NCI-H1092 treated with DMSO at 0.1 percent for 48 hours (cell line): ENCODE measurements at regions not wholly inside any gene's neighbourhood (a gene's known extent, or its start where the extent isn't known, plus 50 kb on each side); places are given as distances from the start of the nearest gene placed in this dataset.
A peak's percentile ranks its signal among the peaks of the same experiment; 100 is the strongest.

Experiments used
- DNase-seq: peaks from one replicate; lab custom pipeline; 2025; lab: John Stamatoyannopoulos, UW

DNA sequence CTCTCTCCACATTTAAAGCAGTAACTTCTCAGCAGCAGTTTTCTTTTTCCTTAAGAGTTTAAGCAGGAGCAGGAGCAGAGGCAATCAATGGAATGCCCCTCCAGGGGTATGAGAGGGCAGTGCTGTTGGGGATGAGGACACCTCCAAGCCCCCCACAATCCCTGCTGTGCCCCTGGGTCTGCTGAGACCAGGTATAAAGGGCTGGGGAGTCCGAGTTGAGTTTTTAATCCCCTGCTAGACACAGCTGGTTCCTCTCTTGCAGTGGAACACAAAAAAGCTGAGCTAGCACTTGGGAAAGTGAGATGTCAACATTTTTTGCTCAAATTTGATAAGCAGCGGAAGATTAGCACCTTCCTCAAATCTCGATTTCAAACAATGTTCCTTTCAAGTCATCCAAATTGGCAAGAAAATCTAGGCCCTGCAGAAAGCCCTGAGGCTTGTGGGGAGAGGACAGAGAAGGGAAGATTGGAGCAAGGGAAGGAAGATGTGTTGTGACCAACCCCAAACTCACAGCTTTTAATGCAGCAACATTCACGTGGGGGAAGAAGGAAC, 581.9 kb downstream of the SOX6 start:
- no peak for DNase-seq

DNA sequence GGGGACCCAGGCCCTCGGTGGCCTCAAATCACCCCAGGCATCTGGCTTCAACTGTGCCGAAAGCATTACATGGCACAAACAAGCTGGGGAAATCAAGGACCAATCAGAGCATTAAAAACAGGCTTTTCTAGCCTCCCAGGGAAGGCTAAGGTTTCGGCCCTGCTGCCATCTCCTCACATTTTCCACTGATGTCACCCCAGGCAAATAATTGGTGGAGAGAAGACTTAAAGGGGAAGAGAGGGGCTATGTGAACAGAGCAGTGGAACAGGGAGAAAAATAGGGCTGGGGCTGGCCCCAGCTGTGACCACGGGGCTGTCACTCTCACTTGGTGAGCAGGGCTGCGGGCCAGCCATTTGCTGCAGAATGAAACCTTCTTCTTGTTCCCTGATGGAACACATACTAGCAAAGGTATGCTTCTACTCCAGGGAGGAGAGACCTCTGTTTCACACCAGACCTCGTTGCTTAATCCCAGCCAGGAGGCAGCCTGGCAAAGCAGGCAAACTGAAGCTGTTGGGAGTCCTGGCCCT, 581.3 kb downstream of the SOX6 start:
- DNase-seq, result no peak

DNA sequence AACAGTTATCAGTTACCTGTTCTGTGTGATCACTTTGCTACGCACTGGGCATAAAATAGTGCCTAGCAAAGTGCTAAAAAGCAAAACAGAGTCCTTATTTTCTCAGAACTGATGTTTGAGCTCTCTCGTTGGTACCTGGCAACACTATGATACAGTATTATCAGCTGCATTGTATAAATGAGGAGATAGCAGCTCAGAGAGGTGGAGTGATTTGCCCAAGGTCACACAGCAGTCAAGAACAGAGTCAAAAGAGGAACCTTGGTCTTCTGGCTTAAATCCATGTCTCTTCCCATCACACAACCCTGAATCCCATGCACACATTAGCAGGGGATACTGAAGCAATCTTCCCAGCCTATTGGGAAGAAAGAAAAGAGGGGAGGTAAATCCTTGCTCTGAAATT, 580.5 kb downstream of the SOX6 start:
- no peak for DNase-seq

- no peak for DNase-seq
These were observed 580.0 kb downstream of the SOX6 start for GRCh38 chr11:15776366-15776765.

GRCh38 chr11:15779518-15779917, 576.8 kb downstream of the SOX6 start:
- DNase-seq, result no peak

GRCh38 chr11:15780382-15780781, 576.0 kb downstream of the SOX6 start:
- no peak for DNase-seq

- no peak for DNase-seq
These were observed 575.5 kb downstream of the SOX6 start for GRCh38 chr11:15780837-15781236.

DNA sequence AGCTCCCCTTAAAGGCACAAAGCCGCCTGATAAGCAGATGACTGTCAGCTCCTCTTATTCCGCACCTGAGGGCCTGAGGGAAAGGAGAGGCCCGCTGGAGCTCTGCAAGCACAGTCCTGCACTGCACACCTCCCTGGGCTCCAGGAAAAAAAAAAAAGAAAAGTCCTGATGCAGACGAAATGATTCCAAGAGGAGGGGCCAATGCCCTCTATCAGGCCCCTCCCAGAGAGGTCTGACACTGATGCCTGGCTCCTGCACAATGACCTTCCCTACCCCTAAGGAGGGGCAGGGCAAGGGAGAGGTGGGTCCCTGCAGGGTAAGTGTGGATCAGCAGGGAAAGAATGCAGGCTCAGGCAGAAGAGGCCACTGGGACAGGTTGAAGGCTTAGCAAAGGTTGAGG, 572.7 kb downstream of the SOX6 start:
- no peak for DNase-seq

DNA sequence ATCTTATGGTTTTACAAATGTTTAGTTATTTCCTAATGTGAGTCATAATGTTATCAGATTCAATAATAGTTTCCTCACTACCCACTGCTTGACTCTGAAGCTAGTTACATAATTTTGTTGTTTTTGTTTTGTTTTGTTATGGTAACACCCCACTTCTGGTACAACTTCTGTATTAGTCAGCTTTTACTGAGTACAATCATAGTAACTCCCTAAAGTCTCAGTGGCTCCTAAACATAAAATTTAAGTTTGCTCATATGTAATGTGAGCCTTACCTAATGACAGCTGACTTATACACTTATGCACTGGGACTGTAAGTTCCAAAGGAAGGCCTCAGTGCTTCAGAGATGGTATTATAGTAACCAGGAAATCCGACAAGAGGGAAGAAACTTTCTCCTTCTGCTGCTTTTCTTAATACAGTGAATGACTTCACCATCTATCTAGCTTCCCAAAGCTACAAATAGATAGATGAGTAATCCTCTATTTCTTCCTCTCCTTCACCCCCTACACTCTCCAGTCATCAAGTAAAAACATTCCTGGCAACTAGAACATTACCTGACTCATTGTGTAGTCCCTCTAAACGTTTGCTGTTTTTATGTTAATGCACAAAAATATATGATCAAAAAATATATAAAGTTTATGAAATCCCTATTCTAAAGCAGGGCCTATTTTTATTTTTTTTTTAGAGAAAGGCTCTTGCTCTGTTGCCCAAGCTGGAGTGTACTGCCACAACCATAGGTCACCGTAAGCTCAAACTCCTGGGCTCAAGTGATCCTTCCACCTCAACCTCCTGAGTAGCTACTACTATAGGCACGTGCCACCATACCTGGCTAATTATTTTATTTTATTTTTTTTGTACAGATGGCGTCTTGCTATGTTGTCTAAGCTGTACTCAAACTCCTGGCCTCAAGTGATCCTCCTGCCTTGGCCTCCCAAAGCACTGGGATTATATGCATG, 563.0 kb downstream of the SOX6 start:
- DNase-seq, result no peak

DNA sequence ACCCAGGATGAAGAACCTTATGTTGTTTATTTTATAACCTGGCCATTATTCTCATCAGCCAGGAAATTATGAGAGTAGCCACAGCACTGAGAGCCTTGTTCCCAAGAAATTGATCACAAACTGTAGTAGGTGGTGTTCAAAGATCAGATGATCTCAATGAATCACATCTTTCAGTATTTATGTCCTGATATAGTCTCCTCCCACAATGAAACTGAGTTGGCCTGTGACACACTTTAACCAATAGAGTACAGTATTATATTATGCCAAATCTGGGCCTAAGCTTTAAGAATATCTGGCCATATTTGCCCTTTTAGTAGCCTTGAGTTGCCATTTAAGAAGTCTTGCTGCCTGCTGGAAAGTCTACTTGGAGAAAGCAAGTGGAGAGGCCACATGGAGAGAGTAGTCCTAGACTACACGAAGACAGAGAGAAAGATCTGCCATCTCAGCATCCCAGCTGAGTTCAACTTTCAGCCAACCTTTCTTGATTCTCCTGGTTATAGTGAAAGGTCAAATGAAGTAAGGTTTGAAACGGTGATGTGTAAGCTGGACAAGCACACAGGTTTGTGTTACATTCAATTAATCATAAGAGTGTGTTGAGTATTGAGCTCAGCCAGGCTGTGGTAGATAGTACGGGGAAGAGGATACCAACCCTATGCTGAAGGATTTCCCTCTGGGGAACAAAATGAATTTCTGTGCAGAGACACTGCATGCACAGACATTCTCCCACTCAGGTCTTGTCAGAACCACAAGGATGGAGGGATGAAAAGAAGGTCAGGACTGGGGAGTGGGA, 561.8 kb downstream of the SOX6 start:
- DNase-seq, result no peak

DNA sequence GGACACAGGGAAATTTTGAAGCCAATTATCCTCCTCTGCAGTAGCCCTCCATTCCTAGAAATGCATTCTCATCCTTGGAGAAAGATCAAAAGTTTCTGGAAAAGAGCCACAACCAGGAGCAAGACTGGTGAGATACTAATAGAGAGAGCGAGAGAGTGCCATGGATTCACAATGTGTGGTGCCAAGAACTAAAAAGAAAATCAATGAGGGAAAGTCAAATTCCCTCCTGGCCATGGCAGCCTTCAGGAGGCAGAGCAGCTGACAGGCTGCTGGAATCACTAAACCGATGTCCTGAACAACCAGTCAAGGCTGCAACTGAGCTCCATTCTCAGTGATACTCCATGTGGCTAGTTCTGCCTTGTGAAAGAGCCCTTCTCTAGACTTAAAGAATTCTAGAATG, 561.0 kb downstream of the SOX6 start:
- DNase-seq, result no peak

GRCh38 chr11:15800111-15800800, 556.1 kb downstream of the SOX6 start:
- no peak for DNase-seq

DNA sequence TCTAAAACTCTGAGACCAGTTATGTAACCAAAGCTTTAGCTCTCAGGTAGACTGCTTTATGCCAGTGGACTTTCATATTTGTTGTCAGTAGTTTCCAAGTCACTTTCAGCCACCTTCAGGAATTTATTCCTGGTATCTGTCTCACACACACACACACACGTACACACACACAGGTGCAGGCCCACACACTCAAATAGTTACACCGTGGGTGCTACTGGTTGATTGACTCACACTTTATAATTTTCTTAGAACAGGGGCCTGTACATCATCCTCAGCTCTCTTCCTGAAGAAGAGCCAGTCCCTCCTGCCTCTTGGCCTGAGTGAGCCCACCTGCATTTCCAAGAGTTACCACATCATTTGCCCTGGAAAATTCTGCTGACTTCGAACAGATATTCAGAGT, 555.2 kb downstream of the SOX6 start:
- DNase-seq, result no peak

DNA sequence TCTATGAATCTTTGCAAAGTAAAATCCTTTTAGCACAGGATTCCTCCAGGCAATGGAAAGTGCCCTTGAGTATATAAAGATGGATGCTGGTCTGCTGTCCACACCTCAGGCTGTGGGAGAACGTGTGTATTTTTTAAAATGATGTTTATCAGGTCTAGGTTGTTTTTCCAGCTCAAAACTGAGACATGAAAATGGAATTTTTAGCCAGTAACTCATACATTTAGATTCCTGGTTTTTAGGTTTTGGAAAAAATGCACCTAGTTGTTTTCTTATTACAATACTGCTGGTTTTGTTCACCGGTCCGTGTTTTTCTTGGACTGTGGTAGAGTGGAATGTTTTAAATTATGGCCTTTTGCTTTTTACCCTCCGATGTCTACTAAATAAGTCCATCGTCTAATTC, 554.7 kb downstream of the SOX6 start:
- DNase-seq, result no peak

DNA sequence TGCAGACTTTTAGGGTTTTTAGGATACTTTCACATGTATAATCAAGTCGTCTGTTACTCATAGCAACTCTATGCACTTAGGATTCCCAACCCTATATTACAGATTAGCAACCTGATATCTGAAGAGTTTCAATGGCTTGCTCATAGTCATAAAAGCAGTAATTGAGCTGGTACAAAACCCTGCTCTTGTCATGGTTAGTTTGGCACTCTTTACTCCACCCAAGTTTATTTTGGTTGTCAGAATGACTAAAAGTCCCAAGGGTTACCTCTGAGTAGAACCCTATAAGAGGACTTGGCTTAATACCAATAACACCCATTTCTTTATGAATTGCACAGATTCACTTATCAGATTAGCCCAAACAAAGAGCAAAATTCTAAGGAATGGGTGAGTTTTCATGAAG, 550.6 kb downstream of the SOX6 start:
- no peak for DNase-seq

GRCh38 chr11:15806217-15806616, 550.1 kb downstream of the SOX6 start:
- no peak for DNase-seq

- DNase-seq, result no peak
These were observed 548.5 kb downstream of the SOX6 start for GRCh38 chr11:15807827-15808226.

DNA sequence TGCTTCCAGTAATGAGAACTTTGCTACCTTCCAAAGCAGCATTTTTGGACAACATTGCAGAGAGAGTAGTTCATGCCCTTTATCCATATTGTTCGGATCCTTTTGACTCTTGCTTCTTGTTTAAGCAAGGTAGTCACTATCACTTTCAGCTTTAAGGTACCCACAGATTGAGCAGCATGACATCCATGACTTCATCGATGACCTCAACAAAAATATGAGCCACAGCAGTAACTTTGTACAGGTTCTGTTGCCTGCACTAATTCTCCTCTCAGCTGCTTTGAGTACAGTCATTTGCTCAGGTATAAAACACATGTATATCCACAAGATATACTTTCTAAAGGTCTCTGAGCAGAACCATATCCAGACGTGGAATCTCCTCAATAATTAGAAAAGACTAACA, 546.3 kb downstream of the SOX6 start:
- no peak for DNase-seq

DNA sequence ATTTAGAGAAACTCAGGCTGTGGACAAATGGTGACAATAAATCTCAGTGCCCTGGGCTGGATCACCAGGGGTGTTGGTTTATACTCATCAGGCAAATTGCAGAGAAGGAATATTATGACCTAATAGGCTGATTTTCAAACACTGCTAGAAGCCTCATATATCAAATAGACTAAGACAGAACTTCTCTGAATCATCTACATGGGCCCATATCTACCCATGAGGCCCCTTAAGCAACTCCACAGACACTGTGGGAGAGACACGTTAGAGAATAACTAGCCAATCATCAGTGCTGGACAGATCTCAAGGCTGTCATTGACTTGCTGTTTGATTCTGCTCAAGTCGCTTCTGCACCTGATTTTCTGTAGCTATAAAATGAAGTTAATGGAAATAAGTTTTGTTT, 545.8 kb downstream of the SOX6 start:
- no peak for DNase-seq

GRCh38 chr11:15815246-15816195, 540.8 kb downstream of the SOX6 start:
- DNase-seq, result peak; percentile 15
